Neural progenitor cell (in vitro differentiated cells): ENCODE measurements at regions not wholly inside any gene's neighbourhood (a gene's known extent, or its start where the extent isn't known, plus 50 kb on each side); places are given as distances from the start of the nearest gene placed in this dataset.

Experiments
- CTCF ChIP-seq: fragments of 200-600 bp; sonication (generic); IDR thresholded peaks from 2 replicates; pipeline ENCODE4 v1.5.1; 2017; ENCODE audit warnings: antibody characterized with exemption, mild to moderate bottlenecking
- EZH2 ChIP-seq: fragments of 200-600 bp; sonication (generic); IDR thresholded peaks from 2 replicates; pipeline ENCODE4 v1.6.1; 2017; ENCODE audit warnings: antibody characterized with exemption, mild to moderate bottlenecking, moderate library complexity

GRCh38 chr6:20334334-20334733, 67.3 kb upstream of the E2F3 start:
- no peak for TF ChIP-seq CTCF
- no peak for TF ChIP-seq EZH2
